ENCODE measurements at regions not wholly inside any gene's neighbourhood (a gene's known extent, or its start where the extent isn't known, plus 50 kb on each side); places are given as distances from the start of the nearest gene placed in this dataset.

GRCh38 chr4:186806679-186807421 is 83.2 kb upstream of the FAT1 start:
- H3K27ac ChIP-seq (ENCODE audit: control insufficient read depth, insufficient read depth, low read length), result no peak overlapping the region
- no peak overlapping the region for H3K9ac ChIP-seq (ENCODE audit: control insufficient read depth, extremely low read depth, insufficient read depth, low read length)
- no peaks in the 10 kb centered on the region for H3K9me1 ChIP-seq (ENCODE audit: control insufficient read depth, extremely low read depth, insufficient read depth, low read length)
- dilution Hi-C loops (cut with MboI; ENCODE audit: extremely low pct_ligation_motif_present, low sequenced_read_pairs), result no loop called here
- H3K79me2 ChIP-seq (ENCODE audit: control insufficient read depth, insufficient read depth, low read length), result no peaks in the 10 kb centered on the region
- no peak overlapping the region for H3K4me3 ChIP-seq (ENCODE audit: control insufficient read depth in 2 of 3, extremely low read depth in 1 of 3, insufficient read depth in 2 of 3, low read depth in 1 of 3, low read length in 3 of 3)
- H3K36me3 ChIP-seq (ENCODE audit: control insufficient read depth in 2 of 2, extremely low read depth in 1 of 2, insufficient read depth in 2 of 2, low read length in 2 of 2), result no peaks in the 10 kb centered on the region
- H3K9me3 ChIP-seq (ENCODE audit: control insufficient read depth, low read depth, low read length), result no peaks in the 10 kb centered on the region
- TF ChIP-seq EZH2 (IDR thresholded peaks at IDR 0.05; ENCODE audit: low read length) (no peak), CTCF (optimal IDR thresholded peaks at IDR 0.05 in 1 of 3, IDR thresholded peaks at IDR 0.05 in 1 of 3, conservative IDR thresholded peaks at IDR 0.05 in 1 of 3; ENCODE audit: extremely low read depth in 1 of 3, insufficient read depth in 2 of 3, low read length in 3 of 3) (no peak)
- no peak overlapping the region for H2AFZ ChIP-seq (ENCODE audit: control insufficient read depth, low read length)
- peaks cover 7% of the 10 kb centered on the region for H3K4me1 ChIP-seq (ENCODE audit: control insufficient read depth, extremely low read depth, insufficient read depth, low read length)
- no peak overlapping the region for H3K4me2 ChIP-seq (ENCODE audit: control insufficient read depth, extremely low read depth, insufficient read depth, low read depth, low read length)
- no peak for DNase-seq (ENCODE audit: low read depth, low spot score)
- H4K20me1 ChIP-seq (ENCODE audit: control insufficient read depth, extremely low read depth, insufficient read depth, low read length), result no peaks in the 10 kb centered on the region
- no peaks in the 10 kb centered on the region for H3K27me3 ChIP-seq (ENCODE audit: control insufficient read depth, extremely low read depth, insufficient read depth, low read length)
- FAIRE-seq, result peak; percentile 26

GRCh38 chr4:186807808-186808629 is 84.4 kb upstream of the FAT1 start:
- Histone ChIP-seq H3K4me2 (ENCODE audit: control insufficient read depth, extremely low read depth, insufficient read depth, low read depth, low read length) (no peak overlapping the region), H4K20me1 (ENCODE audit: control insufficient read depth, extremely low read depth, insufficient read depth, low read length) (no peaks in the 10 kb centered on the region), H2AFZ (ENCODE audit: control insufficient read depth, low read length) (no peak overlapping the region), H3K9me3 (ENCODE audit: control insufficient read depth, low read depth, low read length) (no peaks in the 10 kb centered on the region), H3K9me1 (ENCODE audit: control insufficient read depth, extremely low read depth, insufficient read depth, low read length) (no peaks in the 10 kb centered on the region), H3K4me1 (ENCODE audit: control insufficient read depth, extremely low read depth, insufficient read depth, low read length) (peaks cover 7% of the 10 kb centered on the region), H3K36me3 (ENCODE audit: control insufficient read depth in 2 of 2, extremely low read depth in 1 of 2, insufficient read depth in 2 of 2, low read length in 2 of 2) (no peaks in the 10 kb centered on the region), H3K4me3 (ENCODE audit: control insufficient read depth in 2 of 3, extremely low read depth in 1 of 3, insufficient read depth in 2 of 3, low read depth in 1 of 3, low read length in 3 of 3) (no peak overlapping the region), H3K9ac (ENCODE audit: control insufficient read depth, extremely low read depth, insufficient read depth, low read length) (no peak overlapping the region), H3K79me2 (ENCODE audit: control insufficient read depth, insufficient read depth, low read length) (no peaks in the 10 kb centered on the region), H3K27ac (ENCODE audit: control insufficient read depth, insufficient read depth, low read length) (no peak overlapping the region), H3K27me3 (ENCODE audit: control insufficient read depth, extremely low read depth, insufficient read depth, low read length) (no peaks in the 10 kb centered on the region)
- no peak for DNase-seq (ENCODE audit: low read depth, low spot score)
- FAIRE-seq, result peak; percentile 39
- dilution Hi-C loops (cut with MboI; ENCODE audit: extremely low pct_ligation_motif_present, low sequenced_read_pairs), result no loop called here
- TF ChIP-seq CTCF (optimal IDR thresholded peaks at IDR 0.05 in 1 of 3, IDR thresholded peaks at IDR 0.05 in 1 of 3, conservative IDR thresholded peaks at IDR 0.05 in 1 of 3; ENCODE audit: extremely low read depth in 1 of 3, insufficient read depth in 2 of 3, low read length in 3 of 3) (no peak), EZH2 (IDR thresholded peaks at IDR 0.05; ENCODE audit: low read length) (no peak)
